Upper lobe of left lung (tissue), 6 donors: ENCODE measurements at regions not wholly inside any gene's neighbourhood (a gene's known extent, or its start where the extent isn't known, plus 50 kb on each side); places are given as distances from the start of the nearest gene placed in this dataset.
A peak's percentile ranks its signal among the peaks of the same experiment; 100 is the strongest.

ENCODE experiments used
- ATAC-seq, 2 donors: fragments of 200-7000 bp; cut with Tn5 transposase; one replicate each; pipeline ENCODE4 v1.9.1; 2022; ENCODE audit warnings: mild to moderate bottlenecking in 2 of 2, moderate library complexity in 2 of 2; ENCODE audit not compliant: low FRiP score in 2 of 2
- DNase-seq, 2 donors: peaks; one replicate each; pipeline ENCODE4 v3.0.0-alpha.2; 2019 to 2020
- H3K27ac ChIP-seq, 4 donors: fragments of 200-600 bp; sonication (generic); one replicate each; pipeline ENCODE4 v1.5.1; 2016 to 2019
- H3K27me3 ChIP-seq, 4 donors: fragments of 200-600 bp; sonication (generic); one replicate each; pipeline ENCODE4 v1.5.1; 2017 to 2019
- H3K36me3 ChIP-seq, 4 donors: fragments of 200-600 bp; sonication (generic); one replicate each; pipeline ENCODE4 v1.5.1; 2016 to 2019
- H3K4me1 ChIP-seq, 4 donors: fragments of 200-600 bp; sonication (generic); one replicate each; pipeline ENCODE4 v1.5.1; 2018 to 2019
- H3K4me3 ChIP-seq, 4 donors: fragments of 200-600 bp; sonication (generic); one replicate each; pipeline ENCODE4 v1.5.1; 2017 to 2019; ENCODE audit warnings: mild to moderate bottlenecking in 2 of 4, moderate library complexity in 1 of 4
- H3K9me3 ChIP-seq, 4 donors: fragments of 200-600 bp; sonication (generic); one replicate each; pipeline ENCODE4 v1.5.1; 2018 to 2019
- CTCF ChIP-seq, 6 experiments: fragments of 450-650 bp in 4 of 6; fragments of 200-600 bp in 2 of 6; sonication (generic) in 2 of 6; IDR thresholded peaks; one replicate each; pipeline ENCODE4 v1.5.1; 2016 to 2019; ENCODE audit warnings: antibody characterized with exemption in 6 of 6
- EP300 ChIP-seq, 4 donors: sonication (generic); formaldehyde crosslinking; IDR thresholded peaks; one replicate each; pipeline ENCODE4 v1.5.1; 2017; ENCODE audit warnings: antibody characterized with exemption in 4 of 4, control low read depth in 2 of 4
- POLR2A ChIP-seq, 4 donors: fragments of 450-650 bp; IDR thresholded peaks; one replicate each; pipeline ENCODE4 v1.5.1; 2016 to 2017; ENCODE audit warnings: antibody characterized with exemption in 4 of 4, mild to moderate bottlenecking in 2 of 4
- POLR2AphosphoS5 ChIP-seq, 2 donors: sonication (generic); formaldehyde crosslinking; IDR thresholded peaks; one replicate each; pipeline ENCODE4 v1.5.1; 2017; ENCODE audit warnings: antibody characterized with exemption in 2 of 2
- WGBS, 2 donors: methylation state at CpG; one replicate each; pipeline ENCODE4 v1.1.5; 2017 to 2018; 5-methylcytosine and 5-hydroxymethylcytosine counted together
- donor health status: DM: no; HTN: no; CAD: no; lungs with moderate emphysema.
- donor health status: DM: no; HTN: yes; CAD: no; lungs with severe emphysema.

- peaks cover 0 to 3% (median 0%) of the 10 kb centered on the region in 4 donors for H3K4me1 ChIP-seq
- H3K36me3 ChIP-seq: no peaks in the 10 kb centered on the region
- 64 to 65% methylated on average over 12 of the region's 12 CpGs for WGBS, 2 donors
- no peak overlapping the region for H3K27ac ChIP-seq
- H3K27me3 ChIP-seq: no peaks in the 10 kb centered on the region
- DNase-seq: no peak
- no peak overlapping the region for H3K4me3 ChIP-seq
- peaks cover 0 to 4% (median 0%) of the 10 kb centered on the region in 4 donors for H3K9me3 ChIP-seq
- ATAC-seq: no peak
- no peak for TF ChIP-seq EP300 (IDR thresholded peaks at IDR 0.05)
- no peak for TF ChIP-seq POLR2A (IDR thresholded peaks at IDR 0.05)
- no peak for TF ChIP-seq CTCF (IDR thresholded peaks at IDR 0.05)
- TF ChIP-seq POLR2AphosphoS5 (IDR thresholded peaks at IDR 0.05): no peak
Observed at GRCh38 chr12:9334041-9334692, 126.0 kb upstream of the PZP start.

DNA sequence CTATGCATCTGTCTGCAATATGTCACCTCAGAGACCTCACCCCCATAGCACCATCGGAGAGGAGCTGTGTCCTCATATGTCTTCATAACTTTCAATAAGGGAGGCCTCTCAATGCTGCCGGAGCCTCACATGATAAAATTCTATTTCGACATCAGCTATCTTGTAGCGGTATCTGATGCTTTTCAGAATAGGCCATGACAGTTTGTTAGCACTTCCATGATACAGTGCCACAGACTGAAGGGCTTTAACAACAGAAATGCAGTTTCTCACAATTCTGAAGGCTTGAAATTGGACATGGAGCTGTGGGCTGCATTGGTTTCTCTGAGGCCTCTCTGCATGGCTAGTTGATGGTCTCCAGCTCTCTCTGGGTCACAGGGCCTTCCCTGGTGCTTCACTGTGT, 125.0 kb upstream of the PZP start:
- no peak for ATAC-seq
- Histone ChIP-seq H3K9me3 (peaks cover 0 to 4% (median 0%) of the 10 kb centered on the region in 4 donors), H3K36me3 (no peaks in the 10 kb centered on the region), H3K27ac (no peak overlapping the region), H3K4me3 (no peak overlapping the region), H3K4me1 (peaks cover 0 to 3% (median 0%) of the 10 kb centered on the region in 4 donors), H3K27me3 (no peaks in the 10 kb centered on the region)
- TF ChIP-seq POLR2AphosphoS5 (IDR thresholded peaks at IDR 0.05) (no peak), POLR2A (IDR thresholded peaks at IDR 0.05) (no peak), CTCF (IDR thresholded peaks at IDR 0.05) (no peak), EP300 (IDR thresholded peaks at IDR 0.05) (no peak)
- WGBS, 2 donors: 62 to 65% methylated on average over 4 of the region's 4 CpGs
- DNase-seq: no peak

DNA sequence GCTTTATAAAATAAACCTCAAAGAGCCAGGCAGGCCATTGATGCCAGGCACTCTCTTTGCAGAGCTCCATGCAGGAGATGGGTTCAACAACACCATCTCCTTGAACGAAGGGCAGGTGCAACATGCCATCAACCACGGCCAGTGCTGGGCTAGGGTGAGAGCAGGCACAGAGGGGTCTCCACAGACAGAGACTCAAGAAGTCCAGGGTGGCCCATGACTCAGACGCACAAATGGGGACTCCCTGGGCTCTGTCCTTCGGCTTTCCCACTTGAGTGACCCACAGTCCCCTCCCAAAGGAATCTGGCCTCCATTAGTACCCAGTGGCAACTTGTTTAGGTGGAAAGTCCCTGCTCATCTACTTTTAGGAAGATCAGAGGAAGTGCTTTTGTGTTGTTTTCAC, 124.4 kb upstream of the PZP start:
- Histone ChIP-seq H3K4me3 (no peak overlapping the region), H3K9me3 (peaks cover 0 to 4% (median 0%) of the 10 kb centered on the region in 4 donors), H3K4me1 (peaks cover 0 to 3% (median 0%) of the 10 kb centered on the region in 4 donors), H3K27ac (no peak overlapping the region), H3K27me3 (no peaks in the 10 kb centered on the region), H3K36me3 (no peaks in the 10 kb centered on the region)
- TF ChIP-seq EP300 (IDR thresholded peaks at IDR 0.05) (no peak), POLR2A (IDR thresholded peaks at IDR 0.05) (no peak), CTCF (IDR thresholded peaks at IDR 0.05) (no peak), POLR2AphosphoS5 (IDR thresholded peaks at IDR 0.05) (no peak)
- DNase-seq: no peak
- 78 to 93% methylated on average over 2 to 4 of the region's 4 CpGs for WGBS, 2 donors
- ATAC-seq: no peak

DNA sequence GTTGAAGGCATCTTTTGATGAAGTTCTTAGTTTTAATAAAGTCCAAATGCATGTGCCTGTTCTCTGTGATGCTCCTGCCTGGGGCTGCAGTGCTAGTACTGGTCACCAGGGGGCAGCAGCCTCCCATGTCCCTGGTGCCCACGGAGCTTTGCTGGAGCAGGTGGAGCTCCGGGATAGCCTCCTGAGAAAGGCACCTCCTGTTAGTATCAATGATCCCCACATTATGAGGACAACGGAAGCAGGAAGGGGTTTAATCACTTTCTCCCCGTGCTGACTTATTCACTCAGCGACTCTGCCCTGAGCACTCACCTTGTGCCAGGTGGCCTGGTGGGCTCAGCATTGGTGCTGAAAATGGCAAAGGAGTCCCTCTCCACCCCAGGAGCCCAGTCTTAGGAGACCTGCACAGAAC, 123.0 kb upstream of the PZP start:
- Histone ChIP-seq H3K27ac (no peak overlapping the region), H3K36me3 (no peaks in the 10 kb centered on the region), H3K27me3 (no peaks in the 10 kb centered on the region), H3K4me1 (peaks cover 0 to 3% (median 0%) of the 10 kb centered on the region in 4 donors), H3K9me3 (no peaks in the 10 kb centered on the region), H3K4me3 (no peak overlapping the region)
- WGBS, 2 donors: 8 to 9% methylated on average over 2 to 5 of the region's 5 CpGs
- TF ChIP-seq CTCF (IDR thresholded peaks at IDR 0.05) (peak; percentile 81 to 93 (median 87)), POLR2AphosphoS5 (IDR thresholded peaks at IDR 0.05) (no peak)
- peak; percentile 69 to 86 for ATAC-seq
- peak; percentile 33 to 72 for DNase-seq

GRCh38 chr12:9329019-9329418, 120.8 kb upstream of the PZP start:
- H3K9me3 ChIP-seq: no peaks in the 10 kb centered on the region
- no peak for TF ChIP-seq POLR2A (IDR thresholded peaks at IDR 0.05)
- no peak for TF ChIP-seq CTCF (IDR thresholded peaks at IDR 0.05)
- TF ChIP-seq POLR2AphosphoS5 (IDR thresholded peaks at IDR 0.05): no peak
- TF ChIP-seq EP300 (IDR thresholded peaks at IDR 0.05): no peak
- DNase-seq (no peak), ATAC-seq (no peak)
- H3K36me3 ChIP-seq: no peaks in the 10 kb centered on the region
- 89 to 97% methylated on average over 5 of the region's 5 CpGs for WGBS, 2 donors
- no peak overlapping the region for H3K27ac ChIP-seq
- H3K4me1 ChIP-seq: peaks cover 0 to 3% (median 0%) of the 10 kb centered on the region in 4 donors
- no peak overlapping the region for H3K4me3 ChIP-seq
- no peaks in the 10 kb centered on the region for H3K27me3 ChIP-seq
